ENCODE measurements at regions not wholly inside any gene's neighbourhood (a gene's known extent, or its start where the extent isn't known, plus 50 kb on each side); places are given as distances from the start of the nearest gene placed in this dataset.

DNA sequence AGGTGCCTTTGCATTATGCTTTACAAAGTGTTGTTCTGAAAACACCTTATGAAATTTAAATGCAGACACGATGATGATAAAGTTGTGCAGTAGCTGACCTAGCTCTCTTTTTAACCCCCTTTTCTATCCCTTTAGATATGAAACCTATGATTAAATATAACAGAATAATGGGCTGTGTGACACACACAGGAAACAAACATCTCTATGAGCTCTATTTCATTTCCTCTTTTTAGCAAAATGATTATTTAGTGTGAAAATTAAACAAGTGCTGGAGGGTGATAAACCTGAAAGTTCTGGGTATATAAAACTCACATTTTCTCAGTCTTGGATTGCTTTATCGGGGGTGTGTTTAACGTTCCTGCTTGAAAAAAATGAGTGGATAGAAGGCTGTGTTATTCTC lies 1310.5 kb upstream of the CELF2 start:
- no peaks in the 10 kb centered on the region for H3K36me3 ChIP-seq
- TF ChIP-seq, protein P1, sequence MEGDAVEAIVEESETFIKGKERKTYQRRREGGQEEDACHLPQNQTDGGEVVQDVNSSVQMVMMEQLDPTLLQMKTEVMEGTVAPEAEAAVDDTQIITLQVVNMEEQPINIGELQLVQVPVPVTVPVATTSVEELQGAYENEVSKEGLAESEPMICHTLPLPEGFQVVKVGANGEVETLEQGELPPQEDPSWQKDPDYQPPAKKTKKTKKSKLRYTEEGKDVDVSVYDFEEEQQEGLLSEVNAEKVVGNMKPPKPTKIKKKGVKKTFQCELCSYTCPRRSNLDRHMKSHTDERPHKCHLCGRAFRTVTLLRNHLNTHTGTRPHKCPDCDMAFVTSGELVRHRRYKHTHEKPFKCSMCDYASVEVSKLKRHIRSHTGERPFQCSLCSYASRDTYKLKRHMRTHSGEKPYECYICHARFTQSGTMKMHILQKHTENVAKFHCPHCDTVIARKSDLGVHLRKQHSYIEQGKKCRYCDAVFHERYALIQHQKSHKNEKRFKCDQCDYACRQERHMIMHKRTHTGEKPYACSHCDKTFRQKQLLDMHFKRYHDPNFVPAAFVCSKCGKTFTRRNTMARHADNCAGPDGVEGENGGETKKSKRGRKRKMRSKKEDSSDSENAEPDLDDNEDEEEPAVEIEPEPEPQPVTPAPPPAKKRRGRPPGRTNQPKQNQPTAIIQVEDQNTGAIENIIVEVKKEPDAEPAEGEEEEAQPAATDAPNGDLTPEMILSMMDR (IDR thresholded peaks at IDR 0.05; ENCODE audit: low read depth, low read length), result no peak
- no peaks in the 10 kb centered on the region for H3K9me3 ChIP-seq
- no peaks in the 10 kb centered on the region for H3K4me1 ChIP-seq
- no peak for DNase-seq
- no peaks in the 10 kb centered on the region for H3K27me3 ChIP-seq
- no peak overlapping the region for H3K4me3 ChIP-seq (ENCODE audit: low read depth, low read length)

GRCh38 chr10:9709849-9710248 lies 1307.8 kb upstream of the CELF2 start:
- no peaks in the 10 kb centered on the region for H3K27me3 ChIP-seq
- no peaks in the 10 kb centered on the region for H3K36me3 ChIP-seq
- H3K4me1 ChIP-seq, result no peaks in the 10 kb centered on the region
- TF ChIP-seq, protein P1 (IDR thresholded peaks at IDR 0.05; ENCODE audit: low read depth, low read length), result no peak
- DNase-seq, result no peak
- no peaks in the 10 kb centered on the region for H3K9me3 ChIP-seq
- no peak overlapping the region for H3K4me3 ChIP-seq (ENCODE audit: low read depth, low read length)

DNA sequence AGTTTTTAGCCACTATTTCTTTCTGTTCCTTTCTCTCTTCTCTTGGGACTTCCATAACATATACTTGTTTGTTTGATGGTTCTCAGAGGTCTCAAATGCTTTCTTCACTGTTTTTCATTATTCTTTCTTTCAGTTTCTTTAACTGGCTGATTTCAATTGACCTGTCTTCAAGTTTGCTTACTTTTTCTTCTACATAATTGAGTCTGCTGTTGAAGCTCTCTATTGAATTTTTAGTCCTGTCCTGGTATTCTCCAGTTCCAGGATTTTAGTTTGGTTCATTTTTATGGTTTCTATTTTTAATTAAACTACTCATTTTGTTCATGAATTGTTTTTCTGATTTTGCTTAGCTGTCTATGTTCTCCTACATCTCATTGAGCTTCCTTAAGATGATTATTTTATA lies 1305.3 kb upstream of the CELF2 start:
- Histone ChIP-seq H3K27me3 (no peaks in the 10 kb centered on the region), H3K9me3 (no peaks in the 10 kb centered on the region), H3K4me3 (ENCODE audit: low read depth, low read length) (no peak overlapping the region), H3K36me3 (no peaks in the 10 kb centered on the region), H3K4me1 (no peaks in the 10 kb centered on the region)
- TF ChIP-seq, protein P1 (IDR thresholded peaks at IDR 0.05; ENCODE audit: low read depth, low read length), result no peak
- DNase-seq, result no peak

DNA sequence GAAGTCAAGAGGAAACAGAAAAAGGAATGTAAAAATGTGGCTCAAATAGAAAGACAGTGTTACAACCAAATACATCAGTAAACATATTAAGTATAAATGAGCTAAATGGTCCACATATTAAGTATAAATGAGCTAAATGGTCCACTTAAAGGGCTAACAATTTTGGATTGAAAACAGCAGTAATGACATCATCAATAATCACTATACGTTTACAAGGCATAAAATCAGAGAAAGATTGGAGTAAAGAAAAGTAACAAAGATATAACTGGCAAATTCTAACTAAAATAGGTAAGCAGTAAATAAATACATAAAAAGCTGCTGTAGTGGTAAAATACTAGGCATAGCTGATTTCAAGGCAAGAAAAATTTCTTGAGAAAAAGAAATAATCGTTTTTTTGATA lies 1298.4 kb upstream of the CELF2 start:
- no peaks in the 10 kb centered on the region for H3K27me3 ChIP-seq
- TF ChIP-seq, protein P1 (IDR thresholded peaks at IDR 0.05; ENCODE audit: low read depth, low read length), result no peak
- no peaks in the 10 kb centered on the region for H3K9me3 ChIP-seq
- H3K4me3 ChIP-seq (ENCODE audit: low read depth, low read length), result no peak overlapping the region
- DNase-seq, result no peak
- H3K4me1 ChIP-seq, result no peaks in the 10 kb centered on the region
- H3K36me3 ChIP-seq, result no peaks in the 10 kb centered on the region

DNA sequence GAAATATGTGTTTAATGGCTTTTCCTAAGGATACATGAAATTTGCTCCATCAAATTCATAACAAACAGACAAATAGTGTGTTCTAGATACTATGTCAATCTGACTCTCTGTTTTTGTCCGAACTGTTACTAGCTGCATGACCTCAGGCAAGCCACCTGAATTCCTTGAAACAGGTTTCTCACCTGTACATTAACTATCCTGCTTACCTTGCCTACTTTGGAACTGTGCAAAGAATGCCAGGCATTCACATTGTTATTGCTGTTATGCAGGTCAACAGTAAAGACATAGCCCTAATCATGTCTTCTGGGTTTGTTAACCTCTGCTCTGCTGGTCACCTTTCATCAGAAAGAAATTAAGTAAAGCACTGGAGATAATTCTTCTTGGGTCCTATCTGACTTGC lies 1283.9 kb upstream of the CELF2 start:
- TF ChIP-seq, protein P1 (IDR thresholded peaks at IDR 0.05; ENCODE audit: low read depth, low read length), result no peak
- no peaks in the 10 kb centered on the region for H3K36me3 ChIP-seq
- no peak overlapping the region for H3K4me3 ChIP-seq (ENCODE audit: low read depth, low read length)
- no peaks in the 10 kb centered on the region for H3K4me1 ChIP-seq
- no peaks in the 10 kb centered on the region for H3K27me3 ChIP-seq
- DNase-seq, result no peak
- H3K9me3 ChIP-seq, result no peaks in the 10 kb centered on the region

DNA sequence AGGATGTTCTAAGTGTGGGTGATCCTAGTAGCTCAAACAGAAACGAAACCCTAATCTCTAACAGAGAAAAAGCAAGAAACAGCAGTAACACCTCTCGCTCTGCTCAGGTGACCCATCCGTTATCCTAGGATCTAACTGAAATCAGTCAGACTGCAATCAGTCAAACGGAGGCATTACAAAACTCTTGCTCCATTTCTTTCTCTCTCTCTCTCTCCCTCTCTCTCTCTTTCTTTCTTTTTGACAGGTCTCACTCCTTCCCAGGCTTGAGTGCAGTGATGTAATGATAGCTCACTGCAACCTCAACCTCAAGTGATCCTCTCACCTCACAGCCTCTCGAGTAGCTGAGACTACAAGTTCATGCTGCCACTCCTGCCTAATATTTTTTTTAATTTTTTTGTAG lies 1283.5 kb upstream of the CELF2 start:
- Histone ChIP-seq H3K36me3 (no peaks in the 10 kb centered on the region), H3K4me1 (no peaks in the 10 kb centered on the region), H3K27me3 (no peaks in the 10 kb centered on the region), H3K4me3 (ENCODE audit: low read depth, low read length) (no peak overlapping the region), H3K9me3 (no peaks in the 10 kb centered on the region)
- TF ChIP-seq, protein P1 (IDR thresholded peaks at IDR 0.05; ENCODE audit: low read depth, low read length), result no peak
- no peak for DNase-seq
